ENCODE measurements at regions not wholly inside any gene's neighbourhood (a gene's known extent, or its start where the extent isn't known, plus 50 kb on each side); places are given as distances from the start of the nearest gene placed in this dataset.

DNA sequence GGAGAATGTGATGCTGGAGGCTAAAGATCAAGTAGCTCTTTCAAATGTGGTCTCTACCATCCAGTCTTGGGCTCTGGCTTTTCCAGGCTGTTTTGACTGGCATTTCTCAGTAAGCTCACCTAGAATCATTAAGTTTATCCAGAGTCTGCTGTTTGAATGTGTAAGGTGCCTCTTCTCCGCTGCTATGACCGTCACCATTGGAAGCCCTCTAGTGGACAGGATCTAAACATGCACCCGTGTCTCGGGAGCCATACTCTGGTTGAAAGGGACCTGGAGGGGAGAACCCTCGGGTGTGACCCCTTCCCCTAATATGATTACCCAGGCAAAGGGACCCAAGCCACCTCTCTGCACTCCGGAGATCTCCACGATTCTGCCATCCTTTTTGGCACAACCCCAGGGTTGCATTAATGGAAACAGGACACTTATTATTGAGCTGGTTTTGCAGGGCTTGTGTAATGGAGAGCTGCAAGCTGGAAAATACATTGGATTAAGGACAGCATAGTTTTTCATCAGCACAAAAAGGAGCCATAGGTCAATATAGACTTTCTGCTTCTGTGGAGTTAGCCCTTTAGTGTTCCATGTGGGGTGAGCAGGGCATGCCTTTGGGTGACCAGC is 191.0 kb upstream of the LARGE1 start:
- H3K4me2 ChIP-seq (ENCODE audit: low read length, poor library complexity, severe bottlenecking), result no peak overlapping the region
- H2BK5ac ChIP-seq (ENCODE audit: low read depth, low read length, poor library complexity, severe bottlenecking), result no peak overlapping the region
- no peaks in the 10 kb centered on the region for H3K36me3 ChIP-seq (ENCODE audit: control insufficient read depth in 1 of 2, insufficient read depth in 2 of 2, low read depth in 1 of 2, low read length in 2 of 2)
- no peak overlapping the region for H3K14ac ChIP-seq (ENCODE audit: low read length in 2 of 2)
- no peak overlapping the region for H2BK120ac ChIP-seq (ENCODE audit: low read depth, low read length)
- peak; percentile 7 for DNase-seq
- H3K4ac ChIP-seq (ENCODE audit: low read depth in 1 of 2, low read length in 2 of 2), result no peak overlapping the region
- no peak overlapping the region for H4K8ac ChIP-seq (ENCODE audit: low read length)
- no peaks in the 10 kb centered on the region for H3K9me3 ChIP-seq (ENCODE audit: control insufficient read depth, low read length)
- H4K91ac ChIP-seq (ENCODE audit: low read length), result no peak overlapping the region
- no peak overlapping the region for H3K4me3 ChIP-seq (ENCODE audit: insufficient read depth in 1 of 2, low read depth in 1 of 2, low read length in 2 of 2)
- 15% methylated on average over 6 of the region's 7 CpGs for WGBS
- no peak overlapping the region for H2BK15ac ChIP-seq (ENCODE audit: low read depth, poor library complexity, severe bottlenecking)
- no peak overlapping the region for H3K27ac ChIP-seq (ENCODE audit: low read length, poor library complexity, severe bottlenecking)
- no peaks in the 10 kb centered on the region for H3K27me3 ChIP-seq (ENCODE audit: control insufficient read depth in 1 of 2, insufficient read depth in 1 of 2, low read length in 2 of 2)
- no peaks in the 10 kb centered on the region for H3K4me1 ChIP-seq (ENCODE audit: control insufficient read depth, insufficient read depth, low read depth, low read length)
- H3K23ac ChIP-seq (ENCODE audit: low read length in 2 of 2), result no peak overlapping the region
- no peak overlapping the region for H2AFZ ChIP-seq (ENCODE audit: low read depth, low read length)
- H3K18ac ChIP-seq (ENCODE audit: low read depth in 1 of 2, low read length in 2 of 2), result no peak overlapping the region
- H2BK12ac ChIP-seq (ENCODE audit: low read length in 2 of 2), result no peak overlapping the region
- H2AK5ac ChIP-seq (ENCODE audit: low read length, severe bottlenecking), result no peak overlapping the region
- H3K79me1 ChIP-seq (replicated peaks; ENCODE audit: low read length, poor library complexity, severe bottlenecking), result no peaks in the 10 kb centered on the region
- H3K9ac ChIP-seq (ENCODE audit: low read length), result no peak overlapping the region

DNA sequence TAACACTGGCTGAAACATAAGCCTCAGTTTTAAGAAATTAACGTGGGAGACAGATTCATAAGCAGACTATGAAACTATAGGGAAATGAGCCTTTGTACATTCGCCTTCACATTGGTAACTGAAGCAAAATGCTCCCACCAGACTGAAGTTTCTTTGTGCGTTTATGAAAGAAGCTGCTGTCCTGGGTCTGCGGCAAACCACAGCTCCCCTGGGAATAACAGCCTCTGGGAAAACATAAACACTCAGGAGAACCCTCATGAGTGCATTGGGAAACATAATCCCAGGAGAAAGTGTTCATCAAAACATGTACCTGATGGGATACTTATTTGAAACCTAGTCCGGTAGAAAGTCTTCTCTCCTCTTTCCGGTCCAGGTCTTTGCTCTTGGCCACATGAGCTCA is 193.1 kb upstream of the LARGE1 start:
- Histone ChIP-seq H3K4ac (ENCODE audit: low read depth in 1 of 2, low read length in 2 of 2) (no peak overlapping the region), H4K91ac (ENCODE audit: low read length) (no peak overlapping the region), H3K79me1 (replicated peaks; ENCODE audit: low read length, poor library complexity, severe bottlenecking) (no peaks in the 10 kb centered on the region), H2AFZ (ENCODE audit: low read depth, low read length) (no peak overlapping the region), H3K4me2 (ENCODE audit: low read length, poor library complexity, severe bottlenecking) (no peak overlapping the region), H3K23ac (ENCODE audit: low read length in 2 of 2) (no peak overlapping the region), H3K9me3 (ENCODE audit: control insufficient read depth, low read length) (peaks cover 5% of the 10 kb centered on the region), H3K18ac (ENCODE audit: low read depth in 1 of 2, low read length in 2 of 2) (no peak overlapping the region), H3K4me3 (ENCODE audit: insufficient read depth in 1 of 2, low read depth in 1 of 2, low read length in 2 of 2) (no peak overlapping the region), H3K4me1 (ENCODE audit: control insufficient read depth, insufficient read depth, low read depth, low read length) (no peaks in the 10 kb centered on the region), H3K27ac (ENCODE audit: low read length, poor library complexity, severe bottlenecking) (no peak overlapping the region), H3K9ac (ENCODE audit: low read length) (no peak overlapping the region), H3K36me3 (ENCODE audit: control insufficient read depth in 1 of 2, insufficient read depth in 2 of 2, low read depth in 1 of 2, low read length in 2 of 2) (no peaks in the 10 kb centered on the region), H4K8ac (ENCODE audit: low read length) (no peak overlapping the region), H3K14ac (ENCODE audit: low read length in 2 of 2) (no peak overlapping the region), H3K27me3 (ENCODE audit: control insufficient read depth in 1 of 2, insufficient read depth in 1 of 2, low read length in 2 of 2) (no peaks in the 10 kb centered on the region), H2AK5ac (ENCODE audit: low read length, severe bottlenecking) (no peak overlapping the region), H2BK15ac (ENCODE audit: low read depth, poor library complexity, severe bottlenecking) (no peak overlapping the region), H2BK120ac (ENCODE audit: low read depth, low read length) (no peak overlapping the region), H2BK12ac (ENCODE audit: low read length in 2 of 2) (no peak overlapping the region), H2BK5ac (ENCODE audit: low read depth, low read length, poor library complexity, severe bottlenecking) (no peak overlapping the region)
- DNase-seq, result no peak
- 73% methylated on average over 6 of the region's 6 CpGs for WGBS

DNA sequence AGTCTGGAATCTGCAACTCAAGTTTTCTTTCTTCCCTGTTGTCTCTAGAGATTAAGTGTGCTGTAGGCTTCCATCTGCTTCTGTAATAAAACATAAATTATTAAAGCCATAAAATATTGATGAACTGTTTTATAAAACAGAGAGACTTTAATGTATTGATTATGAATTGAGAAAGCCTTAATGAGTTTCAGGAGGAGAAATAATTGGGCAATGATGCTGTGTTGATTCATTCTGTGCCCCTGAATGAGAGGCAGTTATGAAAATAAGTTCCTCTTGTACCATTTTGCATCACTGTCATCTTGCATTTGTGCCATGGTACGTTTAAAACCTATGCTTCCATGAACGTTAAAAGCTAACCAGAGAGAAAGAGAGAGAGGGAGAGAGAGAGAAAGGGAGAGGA is 194.1 kb upstream of the LARGE1 start:
- Histone ChIP-seq H3K36me3 (ENCODE audit: control insufficient read depth in 1 of 2, insufficient read depth in 2 of 2, low read depth in 1 of 2, low read length in 2 of 2) (no peaks in the 10 kb centered on the region), H4K91ac (ENCODE audit: low read length) (no peak overlapping the region), H2AFZ (ENCODE audit: low read depth, low read length) (no peak overlapping the region), H3K9me3 (ENCODE audit: control insufficient read depth, low read length) (peaks cover 5% of the 10 kb centered on the region), H3K18ac (ENCODE audit: low read depth in 1 of 2, low read length in 2 of 2) (no peak overlapping the region), H3K23ac (ENCODE audit: low read length in 2 of 2) (no peak overlapping the region), H3K4ac (ENCODE audit: low read depth in 1 of 2, low read length in 2 of 2) (no peak overlapping the region), H2AK5ac (ENCODE audit: low read length, severe bottlenecking) (no peak overlapping the region), H3K79me1 (replicated peaks; ENCODE audit: low read length, poor library complexity, severe bottlenecking) (no peaks in the 10 kb centered on the region), H2BK5ac (ENCODE audit: low read depth, low read length, poor library complexity, severe bottlenecking) (no peak overlapping the region), H3K14ac (ENCODE audit: low read length in 2 of 2) (no peak overlapping the region), H3K4me3 (ENCODE audit: insufficient read depth in 1 of 2, low read depth in 1 of 2, low read length in 2 of 2) (no peak overlapping the region), H2BK120ac (ENCODE audit: low read depth, low read length) (no peak overlapping the region), H3K4me2 (ENCODE audit: low read length, poor library complexity, severe bottlenecking) (no peak overlapping the region), H3K4me1 (ENCODE audit: control insufficient read depth, insufficient read depth, low read depth, low read length) (no peaks in the 10 kb centered on the region), H2BK15ac (ENCODE audit: low read depth, poor library complexity, severe bottlenecking) (no peak overlapping the region), H3K27me3 (ENCODE audit: control insufficient read depth in 1 of 2, insufficient read depth in 1 of 2, low read length in 2 of 2) (no peaks in the 10 kb centered on the region), H4K8ac (ENCODE audit: low read length) (no peak overlapping the region), H3K9ac (ENCODE audit: low read length) (no peak overlapping the region), H2BK12ac (ENCODE audit: low read length in 2 of 2) (no peak overlapping the region), H3K27ac (ENCODE audit: low read length, poor library complexity, severe bottlenecking) (no peak overlapping the region)
- WGBS, result 8% methylated on average over 2 of the region's 2 CpGs
- no peak for DNase-seq

DNA sequence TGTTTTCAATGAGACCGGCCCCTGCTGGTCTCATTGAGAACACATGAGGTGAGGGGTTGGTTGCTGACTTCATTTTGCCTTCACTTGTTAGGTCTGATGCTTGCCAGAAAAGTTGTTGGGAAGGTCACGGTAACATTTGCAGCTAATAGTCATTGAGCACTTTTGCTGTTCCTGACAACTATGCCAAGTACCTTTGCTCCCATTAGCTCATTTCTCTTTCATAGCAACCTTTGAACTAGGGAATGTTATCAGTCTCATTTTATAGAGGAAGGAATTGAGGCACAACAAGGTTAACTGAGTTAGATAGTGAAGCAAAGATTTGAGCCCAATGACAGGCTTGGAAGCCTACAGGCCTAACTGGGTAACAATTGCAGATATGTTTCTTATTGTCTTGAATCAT is 195.4 kb upstream of the LARGE1 start:
- no peak for DNase-seq
- H2BK120ac ChIP-seq (ENCODE audit: low read depth, low read length), result no peak overlapping the region
- H2BK15ac ChIP-seq (ENCODE audit: low read depth, poor library complexity, severe bottlenecking), result no peak overlapping the region
- H3K27ac ChIP-seq (ENCODE audit: low read length, poor library complexity, severe bottlenecking), result no peak overlapping the region
- H2AK5ac ChIP-seq (ENCODE audit: low read length, severe bottlenecking), result no peak overlapping the region
- no peak overlapping the region for H4K8ac ChIP-seq (ENCODE audit: low read length)
- H2AFZ ChIP-seq (ENCODE audit: low read depth, low read length), result no peak overlapping the region
- 73% methylated on average over 1 of the region's 2 CpGs for WGBS
- H4K91ac ChIP-seq (ENCODE audit: low read length), result no peak overlapping the region
- H3K4ac ChIP-seq (ENCODE audit: low read depth in 1 of 2, low read length in 2 of 2), result no peak overlapping the region
- no peaks in the 10 kb centered on the region for H3K79me1 ChIP-seq (replicated peaks; ENCODE audit: low read length, poor library complexity, severe bottlenecking)
- H3K9me3 ChIP-seq (ENCODE audit: control insufficient read depth, low read length), result peaks cover 5% of the 10 kb centered on the region
- H3K4me2 ChIP-seq (ENCODE audit: low read length, poor library complexity, severe bottlenecking), result no peak overlapping the region
- no peak overlapping the region for H2BK12ac ChIP-seq (ENCODE audit: low read length in 2 of 2)
- no peak overlapping the region for H3K9ac ChIP-seq (ENCODE audit: low read length)
- H3K14ac ChIP-seq (ENCODE audit: low read length in 2 of 2), result no peak overlapping the region
- no peaks in the 10 kb centered on the region for H3K27me3 ChIP-seq (ENCODE audit: control insufficient read depth in 1 of 2, insufficient read depth in 1 of 2, low read length in 2 of 2)
- H3K36me3 ChIP-seq (ENCODE audit: control insufficient read depth in 1 of 2, insufficient read depth in 2 of 2, low read depth in 1 of 2, low read length in 2 of 2), result no peaks in the 10 kb centered on the region
- H3K23ac ChIP-seq (ENCODE audit: low read length in 2 of 2), result no peak overlapping the region
- no peaks in the 10 kb centered on the region for H3K4me1 ChIP-seq (ENCODE audit: control insufficient read depth, insufficient read depth, low read depth, low read length)
- H3K18ac ChIP-seq (ENCODE audit: low read depth in 1 of 2, low read length in 2 of 2), result no peak overlapping the region
- no peak overlapping the region for H3K4me3 ChIP-seq (ENCODE audit: insufficient read depth in 1 of 2, low read depth in 1 of 2, low read length in 2 of 2)
- no peak overlapping the region for H2BK5ac ChIP-seq (ENCODE audit: low read depth, low read length, poor library complexity, severe bottlenecking)

Measured in mesenchymal stem cell (in vitro differentiated cells and primary cell).